ENCODE measurements at regions not wholly inside any gene's neighbourhood (a gene's known extent, or its start where the extent isn't known, plus 50 kb on each side); places are given as distances from the start of the nearest gene placed in this dataset.

DNA sequence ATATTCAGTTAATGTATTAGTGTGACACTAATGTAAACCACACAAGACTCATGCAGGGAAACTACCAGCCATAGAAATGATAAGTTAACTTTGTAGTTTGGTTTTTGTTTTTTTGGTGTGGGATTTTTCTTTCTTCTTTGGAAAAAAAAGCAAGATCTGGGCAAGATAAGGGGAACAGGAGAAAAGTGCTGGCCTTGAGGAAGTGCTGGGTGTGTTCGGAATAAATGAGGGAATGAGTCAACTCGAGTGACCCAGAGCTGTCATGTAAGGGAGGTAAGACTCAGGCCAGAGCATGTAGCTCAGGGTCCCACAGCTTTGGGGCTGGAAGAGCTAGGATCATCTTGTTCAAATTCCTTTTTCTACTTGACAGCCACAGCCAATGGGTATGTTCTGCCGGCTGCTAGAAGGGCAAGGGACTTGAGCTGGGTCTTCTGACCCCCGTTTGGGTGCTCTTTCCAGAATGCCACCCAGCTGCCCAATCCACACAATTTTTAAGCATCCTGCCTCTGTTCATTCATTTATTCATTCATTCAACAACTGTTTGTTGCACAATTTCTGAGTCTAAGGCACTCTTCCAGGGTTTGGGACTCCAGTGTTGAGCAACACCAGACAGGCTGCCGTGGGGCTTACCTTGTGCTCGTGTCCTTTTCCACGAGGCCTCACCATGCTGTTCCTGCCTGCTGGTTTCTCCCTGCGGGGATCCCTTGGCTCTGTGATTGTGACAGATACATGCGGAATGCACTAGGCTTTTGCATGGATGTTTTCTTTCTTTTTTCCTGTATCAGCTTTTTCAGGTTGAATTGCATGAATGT is 54.5 kb downstream of the CLDN34 start:
- Histone ChIP-seq H2AFZ (ENCODE audit: insufficient read depth, low read length, poor library complexity) (no peak overlapping the region), H3K4me1 (ENCODE audit: control insufficient read depth in 1 of 2, insufficient read depth in 2 of 2, low read length in 2 of 2) (peaks cover 3 to 18% of the 10 kb centered on the region in 2 experiments), H2BK12ac (ENCODE audit: low read length) (no peak overlapping the region), H3K79me2 (ENCODE audit: control insufficient read depth, insufficient read depth, low read length, poor library complexity) (peaks cover 11% of the 10 kb centered on the region), H3K9me3 (ENCODE audit: insufficient read depth, low read depth, low read length) (no peaks in the 10 kb centered on the region), H3K79me1 (ENCODE audit: low read length) (no peaks in the 10 kb centered on the region), H2BK120ac (ENCODE audit: insufficient read depth, low read length, poor library complexity) (no peak overlapping the region), H3K14ac (ENCODE audit: low read length) (no peak overlapping the region), H2AK5ac (ENCODE audit: low read length) (no peak overlapping the region), H3K27me3 (ENCODE audit: insufficient read depth, low read length) (no peaks in the 10 kb centered on the region), H3K18ac (ENCODE audit: low read length) (no peak overlapping the region), H2BK5ac (ENCODE audit: low read depth, low read length, poor library complexity) (no peak overlapping the region), H3K4ac (ENCODE audit: low read depth, low read length) (peak overlapping the region; percentile 59), H3K36me3 (ENCODE audit: control insufficient read depth in 1 of 2, insufficient read depth in 2 of 2, low read length in 2 of 2) (peaks cover 6 to 8% of the 10 kb centered on the region in 2 experiments), H4K91ac (ENCODE audit: low read depth, low read length) (no peak overlapping the region), H3K4me3 (ENCODE audit: low read depth, low read length) (no peak overlapping the region), H3K23ac (ENCODE audit: low read length) (no peak overlapping the region), H4K8ac (ENCODE audit: low read depth, low read length) (no peak overlapping the region), H4K12ac (ENCODE audit: low read depth, low read length) (no peak overlapping the region), H3K27ac (ENCODE audit: low read depth, low read length) (no peak overlapping the region), H3K4me2 (ENCODE audit: low read length) (no peak overlapping the region), H3K9ac (ENCODE audit: low read length) (no peak overlapping the region)
- no CpG with 5 or more reads among the region's 9 CpGs for WGBS (ENCODE audit: extremely low coverage, insufficient coverage, insufficient read length)
- DNase-seq, result peak; percentile 70 to 81

- Histone ChIP-seq H3K9me3 (ENCODE audit: insufficient read depth, low read depth, low read length) (no peaks in the 10 kb centered on the region), H3K23ac (ENCODE audit: low read length) (no peak overlapping the region), H3K9ac (ENCODE audit: low read length) (no peak overlapping the region), H4K91ac (ENCODE audit: low read depth, low read length) (no peak overlapping the region), H2BK120ac (ENCODE audit: insufficient read depth, low read length, poor library complexity) (no peak overlapping the region), H3K4me2 (ENCODE audit: low read length) (no peak overlapping the region), H3K79me1 (ENCODE audit: low read length) (no peaks in the 10 kb centered on the region), H3K27ac (ENCODE audit: low read depth, low read length) (no peak overlapping the region), H3K4me1 (ENCODE audit: control insufficient read depth in 1 of 2, insufficient read depth in 2 of 2, low read length in 2 of 2) (peaks cover 3 to 18% of the 10 kb centered on the region in 2 experiments), H3K18ac (ENCODE audit: low read length) (no peak overlapping the region), H3K36me3 (ENCODE audit: control insufficient read depth in 1 of 2, insufficient read depth in 2 of 2, low read length in 2 of 2) (peaks cover 6 to 8% of the 10 kb centered on the region in 2 experiments), H3K79me2 (ENCODE audit: control insufficient read depth, insufficient read depth, low read length, poor library complexity) (peaks cover 11% of the 10 kb centered on the region), H2BK12ac (ENCODE audit: low read length) (no peak overlapping the region), H3K14ac (ENCODE audit: low read length) (no peak overlapping the region), H4K12ac (ENCODE audit: low read depth, low read length) (no peak overlapping the region), H4K8ac (ENCODE audit: low read depth, low read length) (no peak overlapping the region), H3K27me3 (ENCODE audit: insufficient read depth, low read length) (no peaks in the 10 kb centered on the region), H2AFZ (ENCODE audit: insufficient read depth, low read length, poor library complexity) (no peak overlapping the region), H3K4me3 (ENCODE audit: low read depth, low read length) (no peak overlapping the region), H3K4ac (ENCODE audit: low read depth, low read length) (no peak overlapping the region), H2BK5ac (ENCODE audit: low read depth, low read length, poor library complexity) (no peak overlapping the region), H2AK5ac (ENCODE audit: low read length) (no peak overlapping the region)
- no CpG with 5 or more reads among the region's 5 CpGs for WGBS (ENCODE audit: extremely low coverage, insufficient coverage, insufficient read length)
- no peak for DNase-seq
These were observed 55.0 kb downstream of the CLDN34 start for GRCh38 chrX:10022273-10022541.

- H3K4me3 ChIP-seq (ENCODE audit: low read depth, low read length), result no peak overlapping the region
- H3K18ac ChIP-seq (ENCODE audit: low read length), result peak overlapping the region; percentile 53
- no peak overlapping the region for H4K91ac ChIP-seq (ENCODE audit: low read depth, low read length)
- H3K36me3 ChIP-seq (ENCODE audit: control insufficient read depth in 1 of 2, insufficient read depth in 2 of 2, low read length in 2 of 2), result peaks cover 8% of the 10 kb centered on the region in 2 experiments
- no peaks in the 10 kb centered on the region for H3K27me3 ChIP-seq (ENCODE audit: insufficient read depth, low read length)
- H3K4ac ChIP-seq (ENCODE audit: low read depth, low read length), result peak overlapping the region; percentile 83
- H3K9ac ChIP-seq (ENCODE audit: low read length), result no peak overlapping the region
- peaks cover 13% of the 10 kb centered on the region for H3K79me2 ChIP-seq (ENCODE audit: control insufficient read depth, insufficient read depth, low read length, poor library complexity)
- no peaks in the 10 kb centered on the region for H3K9me3 ChIP-seq (ENCODE audit: insufficient read depth, low read depth, low read length)
- H4K12ac ChIP-seq (ENCODE audit: low read depth, low read length), result no peak overlapping the region
- no CpG with 5 or more reads among the region's 10 CpGs for WGBS (ENCODE audit: extremely low coverage, insufficient coverage, insufficient read length)
- H3K23ac ChIP-seq (ENCODE audit: low read length), result no peak overlapping the region
- H2BK5ac ChIP-seq (ENCODE audit: low read depth, low read length, poor library complexity), result no peak overlapping the region
- H2BK120ac ChIP-seq (ENCODE audit: insufficient read depth, low read length, poor library complexity), result no peak overlapping the region
- DNase-seq, result peak in 1 of 2 donors; percentile 41
- peaks cover 3 to 18% of the 10 kb centered on the region in 2 experiments for H3K4me1 ChIP-seq (ENCODE audit: control insufficient read depth in 1 of 2, insufficient read depth in 2 of 2, low read length in 2 of 2)
- H3K79me1 ChIP-seq (ENCODE audit: low read length), result no peaks in the 10 kb centered on the region
- no peak overlapping the region for H2AK5ac ChIP-seq (ENCODE audit: low read length)
- no peak overlapping the region for H3K27ac ChIP-seq (ENCODE audit: low read depth, low read length)
- H2AFZ ChIP-seq (ENCODE audit: insufficient read depth, low read length, poor library complexity), result no peak overlapping the region
- no peak overlapping the region for H2BK12ac ChIP-seq (ENCODE audit: low read length)
- H3K14ac ChIP-seq (ENCODE audit: low read length), result no peak overlapping the region
- H4K8ac ChIP-seq (ENCODE audit: low read depth, low read length), result no peak overlapping the region
- no peak overlapping the region for H3K4me2 ChIP-seq (ENCODE audit: low read length)
These were observed 55.6 kb downstream of the CLDN34 start for GRCh38 chrX:10022580-10023245.

DNA sequence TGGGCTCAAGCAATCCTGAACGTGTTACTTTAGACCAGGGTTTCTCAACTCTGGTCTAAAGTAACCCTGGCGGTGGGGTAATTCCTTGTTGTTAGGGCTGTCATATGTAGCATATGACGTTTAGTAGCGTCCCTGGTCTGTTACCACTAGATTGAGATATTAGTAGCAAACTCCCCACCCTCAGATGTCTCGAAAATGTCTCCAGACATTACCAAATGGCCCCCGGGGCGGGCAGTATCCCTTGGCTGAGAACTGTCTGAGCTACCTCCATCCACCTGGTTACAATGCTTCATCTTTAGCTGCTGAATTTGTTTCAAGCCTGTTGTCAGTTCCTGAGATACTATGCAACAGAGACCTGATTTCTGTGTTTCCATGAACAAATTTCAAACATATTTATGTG is 56.7 kb downstream of the CLDN34 start:
- H4K12ac ChIP-seq (ENCODE audit: low read depth, low read length), result no peak overlapping the region
- no peak overlapping the region for H3K4me3 ChIP-seq (ENCODE audit: low read depth, low read length)
- H4K8ac ChIP-seq (ENCODE audit: low read depth, low read length), result no peak overlapping the region
- peak; percentile 64 to 74 for DNase-seq
- H3K14ac ChIP-seq (ENCODE audit: low read length), result no peak overlapping the region
- peaks cover 3 to 18% of the 10 kb centered on the region in 2 experiments for H3K4me1 ChIP-seq (ENCODE audit: control insufficient read depth in 1 of 2, insufficient read depth in 2 of 2, low read length in 2 of 2)
- H3K4ac ChIP-seq (ENCODE audit: low read depth, low read length), result peak overlapping the region; percentile 83
- H3K18ac ChIP-seq (ENCODE audit: low read length), result no peak overlapping the region
- no peak overlapping the region for H3K27ac ChIP-seq (ENCODE audit: low read depth, low read length)
- H3K9ac ChIP-seq (ENCODE audit: low read length), result no peak overlapping the region
- no peaks in the 10 kb centered on the region for H3K27me3 ChIP-seq (ENCODE audit: insufficient read depth, low read length)
- no peak overlapping the region for H2BK5ac ChIP-seq (ENCODE audit: low read depth, low read length, poor library complexity)
- no CpG with 5 or more reads among the region's 7 CpGs for WGBS (ENCODE audit: extremely low coverage, insufficient coverage, insufficient read length)
- H3K9me3 ChIP-seq (ENCODE audit: insufficient read depth, low read depth, low read length), result no peaks in the 10 kb centered on the region
- H2AFZ ChIP-seq (ENCODE audit: insufficient read depth, low read length, poor library complexity), result no peak overlapping the region
- H3K79me1 ChIP-seq (ENCODE audit: low read length), result no peaks in the 10 kb centered on the region
- H2BK120ac ChIP-seq (ENCODE audit: insufficient read depth, low read length, poor library complexity), result no peak overlapping the region
- no peak overlapping the region for H3K4me2 ChIP-seq (ENCODE audit: low read length)
- H4K91ac ChIP-seq (ENCODE audit: low read depth, low read length), result no peak overlapping the region
- H3K36me3 ChIP-seq (ENCODE audit: control insufficient read depth in 1 of 2, insufficient read depth in 2 of 2, low read length in 2 of 2), result peaks cover 8% of the 10 kb centered on the region in 2 experiments
- H3K23ac ChIP-seq (ENCODE audit: low read length), result no peak overlapping the region
- no peak overlapping the region for H2BK12ac ChIP-seq (ENCODE audit: low read length)
- no peak overlapping the region for H2AK5ac ChIP-seq (ENCODE audit: low read length)
- H3K79me2 ChIP-seq (ENCODE audit: control insufficient read depth, insufficient read depth, low read length, poor library complexity), result peaks cover 13% of the 10 kb centered on the region

Measured in trophoblast cell (in vitro differentiated cells and primary cell).